Inflammatory macrophage (primary cell): ENCODE measurements at regions not wholly inside any gene's neighbourhood (a gene's known extent, or its start where the extent isn't known, plus 50 kb on each side); places are given as distances from the start of the nearest gene placed in this dataset.
"Not testable (repeated sequence)": the region's sequence is repeated elsewhere in the genome, so short reads cannot be mapped to it uniquely, and the experiment has no call there.

ENCODE experiments used
- DNase-seq, 2 donors: peaks; one replicate each; pipeline ENCODE4 v3.0.0-alpha.2; 2020 to 2022

GRCh38 chrY:20891440-20892160 is 135.7 kb downstream of the RPS4Y2 start:
- DNase-seq, result no peak

GRCh38 chrY:20925350-20926091 is 169.6 kb downstream of the RPS4Y2 start:
- not testable (repeated sequence) for DNase-seq

DNA sequence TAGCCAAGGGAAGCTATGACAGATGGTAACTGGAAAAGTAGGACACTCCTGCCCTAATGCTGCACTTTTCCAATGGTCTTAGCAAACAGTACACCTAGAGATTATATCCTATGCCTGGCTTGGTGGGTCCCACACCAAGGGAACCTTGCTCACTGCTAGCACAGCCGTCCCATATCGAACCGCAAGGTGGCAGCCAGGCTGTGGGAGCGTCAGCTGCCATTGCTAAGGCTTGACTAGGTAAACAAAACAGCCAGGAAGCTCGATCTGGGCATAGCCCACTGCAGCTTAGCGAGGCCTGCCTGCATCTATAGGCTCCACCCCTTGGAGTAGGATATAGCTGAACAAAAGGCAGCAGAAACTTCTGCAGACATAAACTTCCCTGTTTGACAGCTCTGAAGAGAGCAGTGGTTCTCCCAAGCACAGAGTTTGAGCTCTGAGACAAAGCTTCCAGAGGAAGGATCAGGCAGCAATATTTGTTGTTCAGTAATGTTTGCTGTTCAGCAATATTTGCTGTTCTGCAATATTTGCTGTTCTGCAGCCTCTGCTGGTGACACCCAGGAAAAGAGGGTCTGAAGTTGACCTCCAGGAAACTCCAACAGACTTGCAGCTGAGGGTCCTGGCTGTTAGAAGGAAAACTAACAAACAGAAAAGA is 173.9 kb downstream of the RPS4Y2 start:
- no peak for DNase-seq

- not testable (repeated sequence) for DNase-seq
Observed at GRCh38 chrY:20936709-20937251, 180.9 kb downstream of the RPS4Y2 start.

GRCh38 chrY:20961512-20961911 is 205.6 kb downstream of the RPS4Y2 start:
- DNase-seq, result no peak

DNA sequence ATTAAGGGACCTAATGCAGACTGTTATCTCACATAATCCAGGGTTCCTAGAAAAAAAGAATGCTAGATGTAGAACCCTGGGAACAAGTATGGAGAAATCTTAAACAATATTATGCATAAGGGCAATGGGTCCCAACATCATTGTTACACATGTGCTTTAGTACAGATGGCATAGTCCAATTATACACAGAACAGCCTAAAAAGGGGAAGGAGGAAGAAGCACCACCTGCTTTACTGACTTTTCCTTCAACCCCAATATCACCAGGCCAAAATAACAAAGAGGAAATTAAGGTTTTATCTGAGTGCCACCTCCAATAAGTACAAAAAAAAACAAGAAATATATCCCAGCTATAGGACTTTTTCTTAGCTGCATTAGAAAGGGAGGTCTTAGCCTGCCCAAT is 211.9 kb downstream of the RPS4Y2 start:
- DNase-seq, result no peak

DNA sequence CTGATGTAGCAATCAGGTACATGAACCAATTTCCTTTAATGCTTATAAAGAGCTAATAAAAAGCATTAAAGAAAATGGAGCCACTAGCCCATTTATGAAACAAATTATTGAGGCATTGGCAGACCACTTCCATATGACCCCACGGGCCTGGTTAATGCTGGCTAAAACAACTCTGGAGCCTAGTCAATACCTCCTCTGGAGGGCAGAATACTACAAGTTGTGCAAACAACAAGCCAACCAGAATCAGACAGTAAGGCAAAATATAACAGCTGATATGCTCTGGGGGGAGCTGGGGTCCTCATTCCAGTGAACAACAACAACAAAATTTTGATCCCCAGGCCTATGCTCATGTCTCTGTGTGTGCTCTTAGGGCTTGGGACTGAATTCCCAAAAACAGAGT is 212.3 kb downstream of the RPS4Y2 start:
- DNase-seq, result no peak

- DNase-seq, result no peak
Observed at GRCh38 chrY:20971371-20971770, 215.5 kb downstream of the RPS4Y2 start.

GRCh38 chrY:20986037-20986436 is 230.1 kb downstream of the RPS4Y2 start:
- no peak for DNase-seq

DNA sequence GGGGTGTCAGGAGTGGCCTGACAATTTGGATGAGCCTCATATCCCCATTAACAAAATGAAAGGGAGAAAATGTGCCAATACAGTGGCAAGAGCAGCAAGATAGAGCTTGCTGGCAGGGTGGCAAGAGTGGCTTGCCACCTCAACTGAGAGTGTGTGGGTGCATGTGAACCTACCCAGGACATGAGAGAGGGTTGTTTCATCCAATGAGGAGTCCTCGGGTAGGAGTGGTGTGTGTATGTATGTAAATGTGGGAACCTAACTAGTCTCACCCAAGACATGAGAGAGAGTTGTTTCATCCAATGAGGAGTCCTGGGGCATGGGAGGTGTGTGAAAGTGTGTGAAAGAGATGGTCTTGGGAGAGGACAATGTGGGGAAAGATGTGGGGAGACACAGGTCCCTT is 234.2 kb downstream of the RPS4Y2 start:
- no peak for DNase-seq

- no peak for DNase-seq
Observed at GRCh38 chrY:20990869-20991548, 235.1 kb downstream of the RPS4Y2 start.

DNA sequence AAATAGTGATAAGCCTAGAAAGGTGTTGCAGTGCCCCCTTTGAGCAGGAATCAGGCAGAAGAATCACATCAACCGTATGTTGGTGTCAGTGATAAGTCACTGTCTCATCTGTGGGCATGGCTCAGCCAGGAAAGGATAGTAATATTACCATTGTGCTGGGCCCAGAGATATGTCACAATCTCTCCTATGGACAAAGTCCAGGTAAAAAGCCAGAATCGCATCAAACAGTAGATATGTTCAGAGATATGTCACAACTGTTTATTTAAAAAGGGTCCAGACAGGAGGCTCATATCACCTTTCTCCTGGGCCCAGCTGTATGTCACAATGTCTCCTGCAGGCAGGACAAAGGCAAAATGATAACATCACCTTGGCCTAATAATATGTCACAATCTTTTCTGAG is 241.4 kb downstream of the RPS4Y2 start:
- DNase-seq, result no peak

GRCh38 chrY:20998016-20998415 is 242.1 kb downstream of the RPS4Y2 start:
- no peak for DNase-seq

DNA sequence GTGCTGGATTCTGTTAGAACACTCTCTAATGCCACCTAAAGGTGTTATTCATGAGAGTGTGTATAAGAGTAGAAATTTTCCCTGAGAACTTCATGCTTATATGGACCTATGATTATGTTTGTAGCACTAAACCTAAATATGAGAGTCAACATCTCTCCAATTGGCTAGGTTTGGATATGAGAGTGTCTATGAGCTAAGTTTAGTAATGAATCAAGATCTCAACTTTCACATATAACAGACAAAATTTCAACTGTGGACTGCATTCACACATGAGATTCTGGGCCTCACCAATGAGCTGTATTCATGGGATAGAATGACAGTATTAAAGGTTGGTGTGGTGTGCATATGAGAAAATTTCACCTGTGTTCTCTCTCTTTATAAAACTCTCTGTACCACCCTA is 242.6 kb downstream of the RPS4Y2 start:
- no peak for DNase-seq

DNA sequence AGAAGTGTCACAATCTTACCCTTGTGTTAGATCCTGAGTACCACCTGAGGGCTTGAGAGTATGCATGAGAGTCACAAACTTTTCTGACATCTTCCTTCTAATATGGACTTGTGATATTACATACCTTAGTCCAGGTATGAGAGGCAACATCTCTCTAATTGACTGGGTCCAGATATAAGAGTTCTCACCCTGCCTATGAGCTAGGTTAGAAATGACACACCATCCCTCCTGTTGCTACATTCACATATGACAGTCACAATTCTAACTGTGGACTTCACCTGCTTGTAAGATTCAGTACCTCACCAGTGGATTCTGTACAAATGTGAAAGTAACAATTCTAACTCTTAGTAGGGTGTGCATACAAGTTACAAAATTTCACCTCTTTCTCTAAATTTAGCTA is 245.2 kb downstream of the RPS4Y2 start:
- no peak for DNase-seq

GRCh38 chrY:21003059-21003458 is 247.2 kb downstream of the RPS4Y2 start:
- DNase-seq, result no peak

- peak in 1 of 2 donors; percentile 29 for DNase-seq
Observed at GRCh38 chrY:21005531-21005930, 249.6 kb downstream of the RPS4Y2 start.

- DNase-seq, result no peak
Observed at GRCh38 chrY:21021811-21022210, 265.9 kb downstream of the RPS4Y2 start.

DNA sequence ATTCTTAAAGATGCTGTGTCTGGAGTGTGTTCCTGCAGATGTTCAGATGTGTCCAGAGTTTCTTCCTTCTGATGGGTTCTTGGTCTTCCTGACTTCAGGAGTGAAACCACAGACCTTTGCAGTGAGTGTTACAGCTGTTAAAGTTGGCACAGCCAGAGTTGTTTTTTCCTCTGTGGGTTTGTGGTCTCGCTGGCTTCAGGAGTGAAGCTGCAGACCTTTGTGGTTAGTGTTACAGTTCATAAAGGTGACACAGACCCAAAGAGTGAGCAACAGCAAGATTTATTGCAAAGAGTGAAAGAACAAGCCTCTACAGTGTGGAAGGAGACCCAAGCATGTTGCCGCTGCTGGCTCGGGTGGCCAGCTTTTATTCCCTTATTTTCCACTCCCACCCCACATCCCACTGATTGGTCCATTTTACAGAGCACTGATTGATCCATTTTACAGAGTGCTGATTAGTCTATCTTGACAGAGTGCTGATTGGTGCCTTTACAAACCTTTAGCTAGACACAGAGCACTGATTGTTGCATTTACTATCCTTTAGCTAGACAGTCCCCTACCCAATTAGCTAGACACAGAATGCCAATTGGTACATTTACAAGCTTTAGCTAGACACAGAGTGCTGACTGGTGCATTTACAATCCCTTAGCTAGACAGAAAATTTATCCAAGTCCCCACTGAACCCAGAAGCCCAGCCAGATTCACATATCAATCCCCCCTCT is 266.6 kb downstream of the RPS4Y2 start:
- no peak for DNase-seq

GRCh38 chrY:21023906-21024305 is 268.0 kb downstream of the RPS4Y2 start:
- no peak for DNase-seq

DNA sequence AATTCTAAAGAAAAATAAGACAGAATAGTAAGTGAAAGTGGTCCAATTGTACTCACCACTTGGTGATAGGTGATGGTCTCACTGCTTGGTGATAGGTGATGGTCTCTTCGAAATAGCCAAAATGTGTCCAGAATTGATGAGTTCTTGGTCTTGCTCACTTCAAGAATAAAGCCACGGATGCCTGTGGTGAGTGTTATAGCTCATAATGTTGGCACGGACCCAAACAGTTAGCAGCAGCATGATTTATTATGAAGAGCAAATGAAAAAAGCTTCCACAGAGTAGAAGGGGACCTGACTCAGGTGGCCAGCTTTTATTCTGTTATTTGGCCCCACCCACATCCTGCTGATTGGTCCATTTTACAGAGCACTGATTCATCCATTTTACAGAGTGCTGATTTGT is 272.6 kb downstream of the RPS4Y2 start:
- DNase-seq, result no peak

- no peak for DNase-seq
Observed at GRCh38 chrY:21033363-21033762, 277.5 kb downstream of the RPS4Y2 start.
